ENCODE measurements at regions not wholly inside any gene's neighbourhood (a gene's known extent, or its start where the extent isn't known, plus 50 kb on each side); places are given as distances from the start of the nearest gene placed in this dataset.

- no peak overlapping the region for H3K4me3 ChIP-seq
- TF ChIP-seq CTCF (IDR thresholded peaks at IDR 0.05) (no peak), EP300 (IDR thresholded peaks at IDR 0.05) (no peak), POLR2AphosphoS5 (IDR thresholded peaks at IDR 0.05) (no peak), POLR2A (IDR thresholded peaks at IDR 0.05) (no peak)
- no peak overlapping the region for H3K27ac ChIP-seq
- H3K4me1 ChIP-seq = no peaks in the 10 kb centered on the region
- ATAC-seq (ENCODE audit: low FRiP score in 2 of 2) (no peak), DNase-seq (no peak)
- 86 to 89% methylated on average over 4 of the region's 4 CpGs for WGBS, 2 donors
- no peaks in the 10 kb centered on the region for H3K27me3 ChIP-seq
- H3K9me3 ChIP-seq = no peaks in the 10 kb centered on the region
- no peaks in the 10 kb centered on the region for H3K36me3 ChIP-seq
These were observed 116.4 kb downstream of the CASP12 start for GRCh38 chr11:104781719-104782376.

GRCh38 chr11:104781037-104781436 lies 117.2 kb downstream of the CASP12 start:
- Histone ChIP-seq H3K27ac (no peak overlapping the region), H3K4me1 (no peaks in the 10 kb centered on the region), H3K27me3 (no peaks in the 10 kb centered on the region), H3K36me3 (no peaks in the 10 kb centered on the region), H3K9me3 (no peaks in the 10 kb centered on the region), H3K4me3 (no peak overlapping the region)
- TF ChIP-seq EP300 (IDR thresholded peaks at IDR 0.05) (no peak), POLR2AphosphoS5 (IDR thresholded peaks at IDR 0.05) (no peak), POLR2A (IDR thresholded peaks at IDR 0.05) (no peak), CTCF (IDR thresholded peaks at IDR 0.05) (no peak)
- DNase-seq (no peak), ATAC-seq (ENCODE audit: low FRiP score in 2 of 2) (no peak)
- WGBS, 2 donors = 84 to 86% methylated on average over 1 of the region's 1 CpG

- Histone ChIP-seq H3K36me3 (no peaks in the 10 kb centered on the region), H3K27me3 (no peaks in the 10 kb centered on the region), H3K4me1 (peaks cover 0 to 5% (median 0%) of the 10 kb centered on the region in 4 donors), H3K27ac (no peak overlapping the region), H3K9me3 (no peaks in the 10 kb centered on the region), H3K4me3 (no peak overlapping the region)
- no peak for TF ChIP-seq CTCF (IDR thresholded peaks at IDR 0.05)
- no peak for TF ChIP-seq POLR2A (IDR thresholded peaks at IDR 0.05)
- no peak for TF ChIP-seq POLR2AphosphoS5 (IDR thresholded peaks at IDR 0.05)
- TF ChIP-seq EP300 (IDR thresholded peaks at IDR 0.05) = no peak
- ATAC-seq (ENCODE audit: low FRiP score in 2 of 2) (no peak), DNase-seq (no peak)
- WGBS, 2 donors = 90 to 95% methylated on average over 3 of the region's 3 CpGs
These were observed 121.6 kb downstream of the CASP12 start for GRCh38 chr11:104776501-104777170.

- H3K4me1 ChIP-seq = peaks cover 0 to 5% (median 0%) of the 10 kb centered on the region in 4 donors
- no peak for TF ChIP-seq EP300 (IDR thresholded peaks at IDR 0.05)
- TF ChIP-seq CTCF (IDR thresholded peaks at IDR 0.05) = no peak
- no peak for TF ChIP-seq POLR2AphosphoS5 (IDR thresholded peaks at IDR 0.05)
- TF ChIP-seq POLR2A (IDR thresholded peaks at IDR 0.05) = no peak
- no peaks in the 10 kb centered on the region for H3K27me3 ChIP-seq
- H3K4me3 ChIP-seq = no peak overlapping the region
- DNase-seq (no peak), ATAC-seq (ENCODE audit: low FRiP score in 2 of 2) (no peak)
- no peaks in the 10 kb centered on the region for H3K9me3 ChIP-seq
- no peaks in the 10 kb centered on the region for H3K36me3 ChIP-seq
- 87 to 89% methylated on average over 2 of the region's 2 CpGs for WGBS, 2 donors
- no peak overlapping the region for H3K27ac ChIP-seq
These were observed 123.7 kb downstream of the CASP12 start for GRCh38 chr11:104774578-104774977.

Measured in upper lobe of left lung (tissue), 6 donors.